ENCODE measurements at regions not wholly inside any gene's neighbourhood (a gene's known extent, or its start where the extent isn't known, plus 50 kb on each side); places are given as distances from the start of the nearest gene placed in this dataset.

DNA sequence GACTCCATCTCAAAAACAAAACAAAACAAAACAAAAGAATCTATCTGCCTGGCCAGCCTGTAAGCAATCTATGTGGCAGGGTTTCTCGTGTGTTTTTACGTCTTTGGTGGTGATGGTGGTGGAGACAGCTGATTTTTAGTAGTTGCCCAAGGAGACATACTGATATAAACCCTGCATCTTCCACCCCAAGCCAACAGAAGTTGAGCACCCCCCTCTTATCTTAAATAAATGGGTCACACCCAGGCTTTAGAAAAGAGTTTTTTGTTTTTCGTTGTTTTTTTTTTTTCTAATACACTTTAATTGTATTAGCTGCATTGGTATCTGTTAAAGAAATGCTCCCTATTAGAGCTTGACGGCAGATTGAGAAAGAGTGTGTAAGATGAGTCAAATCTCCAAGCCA is 134.7 kb downstream of the GLUL start:
- Histone ChIP-seq H3K27me3 (no peaks in the 10 kb centered on the region), H3K36me3 (no peaks in the 10 kb centered on the region), H3K4me3 (no peak overlapping the region), H3K27ac (peak overlapping the region in 2 of 12 donors; percentile 71 to 78), H3K9me3 (no peaks in the 10 kb centered on the region), H3K4me1 (peaks cover 6 to 43% (median 13%) of the 10 kb centered on the region in 12 donors)
- intact Hi-C loops (cut with DNase I) = loop anchor here in 1 of 10 donors (10.0 kb wide), 1 partner anchor 138 kb away; the partner anchor contains the start of gene GLUL
- DNase-seq = no peak
- 63 to 72% (median 66%) methylated on average over 4 of the region's 4 CpGs for WGBS, 4 donors
- no peak for TF ChIP-seq CTCF (IDR thresholded peaks at IDR 0.05)
- no peak for ATAC-seq

GRCh38 chr1:182255494-182255893 is 136.1 kb downstream of the GLUL start:
- peaks cover 6 to 43% (median 13%) of the 10 kb centered on the region in 12 donors for H3K4me1 ChIP-seq
- TF ChIP-seq POLR2A (IDR thresholded peaks at IDR 0.05) (no peak), CTCF (IDR thresholded peaks at IDR 0.05) (no peak)
- no peaks in the 10 kb centered on the region for H3K9me3 ChIP-seq
- H3K27ac ChIP-seq = peak overlapping the region in 8 of 12 donors; percentile 25 to 78 (median 45)
- WGBS, 4 donors = 50 to 74% (median 55%) methylated on average over 4 of the region's 4 CpGs
- H3K4me3 ChIP-seq = no peak overlapping the region
- H3K36me3 ChIP-seq = no peaks in the 10 kb centered on the region
- peak in 1 of 5 donors; percentile 62 for DNase-seq
- no peaks in the 10 kb centered on the region for H3K27me3 ChIP-seq
- intact Hi-C loops (cut with DNase I) = loop anchor here in 1 of 10 donors (10.0 kb wide), 1 partner anchor 139 kb away; the partner anchor contains the start of gene GLUL
- peak in 3 of 4 donors; percentile 51 to 83 (median 69) for ATAC-seq

GRCh38 chr1:182253319-182253860 is 138.2 kb downstream of the GLUL start:
- ATAC-seq (no peak), DNase-seq (no peak)
- no peaks in the 10 kb centered on the region for H3K9me3 ChIP-seq
- no peak for TF ChIP-seq POLR2A (IDR thresholded peaks at IDR 0.05)
- TF ChIP-seq CTCF (IDR thresholded peaks at IDR 0.05) = no peak
- WGBS, 4 donors = 64 to 74% (median 70%) methylated on average over 7 of the region's 7 CpGs
- H3K4me1 ChIP-seq = peaks cover 0 to 25% (median 1%) of the 10 kb centered on the region in 12 donors
- H3K27ac ChIP-seq = no peak overlapping the region
- H3K36me3 ChIP-seq = no peaks in the 10 kb centered on the region
- intact Hi-C loops (cut with DNase I) = loop anchor here in 1 of 10 donors (10.0 kb wide), 1 partner anchor 141 kb away; the partner anchor contains the start of gene GLUL
- no peak overlapping the region for H3K4me3 ChIP-seq
- no peaks in the 10 kb centered on the region for H3K27me3 ChIP-seq

GRCh38 chr1:182251561-182251960 is 140.0 kb downstream of the GLUL start:
- no peaks in the 10 kb centered on the region for H3K36me3 ChIP-seq

More at GRCh38 chr1:182251561-182251960, 140.0 kb downstream of the GLUL start:
- no peak overlapping the region for H3K27ac ChIP-seq
- DNase-seq (no peak), ATAC-seq (no peak)
- intact Hi-C loops (cut with DNase I) = loop anchor here in 1 of 10 donors (10.0 kb wide), 1 partner anchor 143 kb away; the partner anchor contains the start of gene GLUL
- no peaks in the 10 kb centered on the region for H3K27me3 ChIP-seq
- no peak overlapping the region for H3K4me3 ChIP-seq
- no peaks in the 10 kb centered on the region for H3K9me3 ChIP-seq
- 88 to 95% (median 92%) methylated on average over 1 of the region's 1 CpG for WGBS, 4 donors
- peaks cover 0 to 15% (median 0%) of the 10 kb centered on the region in 12 donors for H3K4me1 ChIP-seq
- TF ChIP-seq CTCF (IDR thresholded peaks at IDR 0.05) (no peak), POLR2A (IDR thresholded peaks at IDR 0.05) (no peak)

Measured in heart left ventricle (tissue), 16 donors.